H1 (cell line): ENCODE measurements at regions not wholly inside any gene's neighbourhood (a gene's known extent, or its start where the extent isn't known, plus 50 kb on each side); places are given as distances from the start of the nearest gene placed in this dataset.

ENCODE experiments used
- ASH2L ChIP-seq: fragments of 200-600, 300-600 bp; sonication (generic); IDR thresholded peaks from one replicate; pipeline ENCODE4 v1.7.1; 2017; ENCODE audit warnings: low read length
- E2F6 ChIP-seq: IDR thresholded peaks from 2 replicates; pipeline ENCODE4 v1.6.1; 2012; ENCODE audit warnings: inconsistent platforms
- HDAC2 ChIP-seq, 2 experiments: fragments of 300-600 bp in 1 of 2; sonication (generic) in 1 of 2; IDR thresholded peaks; 2 replicates each; pipeline ENCODE4 v1.6.1; 2011 to 2012; ENCODE audit warnings: low read depth in 2 of 2, low read length in 2 of 2, mild to moderate bottlenecking in 2 of 2, moderate library complexity in 2 of 2, borderline replicate concordance in 1 of 2, inconsistent platforms in 1 of 2
- NRF1 ChIP-seq: IDR thresholded peaks from 2 replicates; pipeline ENCODE4 v1.6.1; 2011; ENCODE audit warnings: mild to moderate bottlenecking, low read depth, low read length, improper control_type of control experiment
- RXRA ChIP-seq: IDR thresholded peaks from 2 replicates; pipeline ENCODE4 v1.6.1; 2011; ENCODE audit warnings: low read depth, mild to moderate bottlenecking, low read length, moderate library complexity; ENCODE audit not compliant: insufficient read depth

- TF ChIP-seq E2F6, result no peak
- no peak for TF ChIP-seq ASH2L
- no peak for TF ChIP-seq RXRA
- no peak for TF ChIP-seq HDAC2 (IDR thresholded peaks at IDR 0.05; ENCODE audit: borderline replicate concordance in 1 of 2, low read depth in 2 of 2, low read length in 2 of 2)
- TF ChIP-seq NRF1, result no peak
These were observed 324.0 kb upstream of the ACVR2A start (continued) for GRCh38 chr2:147520817-147521216.
